PFSK-1 (cell line): ENCODE measurements at regions not wholly inside any gene's neighbourhood (a gene's known extent, or its start where the extent isn't known, plus 50 kb on each side); places are given as distances from the start of the nearest gene placed in this dataset.

Experiments
- FOXP2 ChIP-seq: optimal IDR thresholded peaks from 2 replicates; pipeline ENCODE3; 2011; ENCODE audit warnings: borderline replicate concordance, control low read depth, inconsistent platforms; ENCODE audit not compliant: insufficient read depth; ENCODE audit errors: extremely low read length, extremely low read depth
- POLR2AphosphoS5 ChIP-seq: IDR thresholded peaks from 2 replicates; pipeline ENCODE4 v1.6.1; 2012; ENCODE audit warnings: low read depth, mild to moderate bottlenecking, control low read depth, low read length, moderate library complexity
- REST ChIP-seq, 2 experiments: IDR thresholded peaks; 2 replicates each; pipeline versions ENCODE4 v1.6.1 to v1.8.0; 2011 to 2012; ENCODE audit warnings: low read depth in 2 of 2, low read length in 2 of 2, control low read depth in 1 of 2, inconsistent platforms in 1 of 2, mild to moderate bottlenecking in 1 of 2, moderate library complexity in 1 of 2; ENCODE audit not compliant: insufficient read depth in 1 of 2
- SIN3A ChIP-seq: IDR thresholded peaks from 2 replicates; pipeline ENCODE4 v1.6.1; 2012; ENCODE audit warnings: mild to moderate bottlenecking, low read length, moderate library complexity, borderline replicate concordance; ENCODE audit not compliant: insufficient read depth
- TAF1 ChIP-seq: IDR thresholded peaks from 2 replicates; pipeline ENCODE4 v1.6.1; 2012; ENCODE audit warnings: low read length, control low read depth, borderline replicate concordance; ENCODE audit not compliant: insufficient read depth

- TF ChIP-seq POLR2AphosphoS5 (no peak), SIN3A (no peak), REST (IDR thresholded peaks at IDR 0.05; ENCODE audit: insufficient read depth in 1 of 2, low read depth in 2 of 2, low read length in 2 of 2) (no peak), TAF1 (no peak), FOXP2 (no peak)
Measured at GRCh38 chr11:70731271-70732022, 333.1 kb downstream of the CTTN start.

DNA sequence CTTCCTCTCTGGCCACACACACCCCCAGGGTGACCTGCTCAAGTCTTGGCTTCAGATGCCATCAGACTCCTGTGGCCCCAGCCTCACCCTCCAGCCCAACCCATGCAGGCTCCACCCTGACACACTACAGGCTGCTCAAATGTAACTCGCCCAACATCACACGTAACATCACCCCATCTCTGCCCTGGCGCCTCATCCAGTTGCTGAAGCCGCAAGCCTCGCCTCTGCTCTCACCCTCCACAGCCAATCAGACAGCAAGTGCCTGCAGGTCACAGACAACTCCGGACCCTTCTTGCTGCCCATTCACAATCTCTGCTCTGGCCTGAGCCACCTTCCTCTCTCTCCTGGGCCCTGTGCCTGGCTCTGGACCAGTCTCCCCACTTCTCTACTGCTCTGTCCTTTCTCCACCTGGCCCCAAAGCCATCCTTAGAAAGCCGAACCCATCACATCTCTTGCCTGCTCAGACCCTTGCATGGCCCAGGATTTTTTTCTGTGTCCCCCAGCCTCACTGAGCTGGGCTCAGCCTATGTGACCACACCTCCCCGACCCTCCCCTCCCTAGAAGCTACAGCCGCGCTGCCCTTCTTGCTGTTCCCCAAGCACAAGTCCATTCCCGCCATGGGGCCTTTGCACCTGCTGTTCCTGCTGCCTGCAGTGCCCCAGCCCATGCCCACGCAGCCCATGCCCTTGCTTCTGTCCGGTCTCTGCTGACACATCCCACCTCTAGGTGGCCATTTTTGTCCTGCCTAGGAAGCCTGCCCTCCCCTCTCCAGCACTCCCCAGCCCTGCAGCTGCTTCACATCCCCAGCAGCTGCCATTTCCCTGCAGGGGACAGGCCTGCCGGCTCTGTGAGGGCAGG is 333.9 kb downstream of the CTTN start:
- TF ChIP-seq TAF1: no peak
- no peak for TF ChIP-seq FOXP2
- TF ChIP-seq REST (IDR thresholded peaks at IDR 0.05; ENCODE audit: insufficient read depth in 1 of 2, low read depth in 2 of 2, low read length in 2 of 2): no peak
- no peak for TF ChIP-seq SIN3A
- TF ChIP-seq POLR2AphosphoS5: no peak

GRCh38 chr11:70732881-70733196 is 334.5 kb downstream of the CTTN start:
- no peak for TF ChIP-seq FOXP2
- TF ChIP-seq TAF1: no peak
- no peak for TF ChIP-seq SIN3A
- no peak for TF ChIP-seq REST (IDR thresholded peaks at IDR 0.05; ENCODE audit: insufficient read depth in 1 of 2, low read depth in 2 of 2, low read length in 2 of 2)
- no peak for TF ChIP-seq POLR2AphosphoS5

GRCh38 chr11:70733327-70734325 is 335.3 kb downstream of the CTTN start:
- no peak for TF ChIP-seq REST (IDR thresholded peaks at IDR 0.05; ENCODE audit: insufficient read depth in 1 of 2, low read depth in 2 of 2, low read length in 2 of 2)
- no peak for TF ChIP-seq FOXP2
